Lower leg skin (tissue), 4 donors: ENCODE measurements at regions not wholly inside any gene's neighbourhood (a gene's known extent, or its start where the extent isn't known, plus 50 kb on each side); places are given as distances from the start of the nearest gene placed in this dataset.

Experiments
- DNase-seq, 2 donors: peaks; one replicate each; pipeline ENCODE4 v3.0.0-alpha.2; 2019; ENCODE audit warnings: low spot score in 2 of 2
- H3K4me3 ChIP-seq: fragments of 200-600 bp; sonication (generic); 2 replicates; pipeline ENCODE4 v1.5.1; 2017; ENCODE audit warnings: mild to moderate bottlenecking, low read depth; ENCODE audit not compliant: poor library complexity, severe bottlenecking
- CTCF ChIP-seq, 3 donors: fragments of 450-650 bp; IDR thresholded peaks; one replicate each; pipeline ENCODE4 v1.5.1; 2016; ENCODE audit warnings: antibody characterized with exemption in 3 of 3, mild to moderate bottlenecking in 3 of 3, moderate library complexity in 2 of 3
- POLR2A ChIP-seq, 2 donors: fragments of 450-650 bp; IDR thresholded peaks; one replicate each; pipeline ENCODE4 v1.6.1; 2016 to 2017; ENCODE audit warnings: antibody characterized with exemption in 2 of 2, mild to moderate bottlenecking in 1 of 2, moderate library complexity in 1 of 2
- WGBS, 2 donors: methylation state at CpG; one replicate each; pipeline ENCODE4 v1.1.5; 2018; 5-methylcytosine and 5-hydroxymethylcytosine counted together
- intact Hi-C: fragments of 100-400 bp; cut with DNase I; formaldehyde crosslinking; loops from one replicate; pipeline ENCODE4 v1.15.0; 2023; ENCODE audit warnings: low total_unique reads

GRCh38 chr10:121185816-121186455, 334.8 kb downstream of the WDR11 start:
- DNase-seq, result no peak
- H3K4me3 ChIP-seq, result no peak overlapping the region
- TF ChIP-seq CTCF (IDR thresholded peaks at IDR 0.05) (no peak), POLR2A (IDR thresholded peaks at IDR 0.05) (no peak)
- WGBS, 2 donors, result 70 to 77% methylated on average over 7 of the region's 7 CpGs
- intact Hi-C loops, result no loop called here

- DNase-seq, result no peak
- no peak for TF ChIP-seq POLR2A (IDR thresholded peaks at IDR 0.05)
- TF ChIP-seq CTCF (IDR thresholded peaks at IDR 0.05), result no peak
- no peak overlapping the region for H3K4me3 ChIP-seq
- intact Hi-C loops, result no loop called here
These were observed 336.2 kb downstream of the WDR11 start for GRCh38 chr10:121187391-121187790.

GRCh38 chr10:121188005-121188404, 336.8 kb downstream of the WDR11 start:
- TF ChIP-seq CTCF (IDR thresholded peaks at IDR 0.05), result no peak
- TF ChIP-seq POLR2A (IDR thresholded peaks at IDR 0.05), result no peak
- intact Hi-C loops, result no loop called here
- 53 to 56% methylated on average over 6 of the region's 6 CpGs for WGBS, 2 donors
- H3K4me3 ChIP-seq, result no peak overlapping the region
- peak in 1 of 2 donors; percentile 42 for DNase-seq

- DNase-seq, result no peak
- no peak overlapping the region for H3K4me3 ChIP-seq
- intact Hi-C loops, result no loop called here
- WGBS, 2 donors, result 77 to 84% methylated on average over 7 of the region's 7 CpGs
- no peak for TF ChIP-seq CTCF (IDR thresholded peaks at IDR 0.05)
- TF ChIP-seq POLR2A (IDR thresholded peaks at IDR 0.05), result no peak
These were observed 337.9 kb downstream of the WDR11 start for GRCh38 chr10:121189066-121189465.

GRCh38 chr10:121194696-121195523, 343.7 kb downstream of the WDR11 start:
- 53 to 58% methylated on average over 10 of the region's 10 CpGs for WGBS, 2 donors

More at GRCh38 chr10:121194696-121195523, 343.7 kb downstream of the WDR11 start:
- intact Hi-C loops, result no loop called here
- no peak for DNase-seq
- no peak for TF ChIP-seq POLR2A (IDR thresholded peaks at IDR 0.05)
- no peak for TF ChIP-seq CTCF (IDR thresholded peaks at IDR 0.05)
- H3K4me3 ChIP-seq, result no peak overlapping the region
